Sigmoid colon (tissue), 6 donors: ENCODE measurements at regions not wholly inside any gene's neighbourhood (a gene's known extent, or its start where the extent isn't known, plus 50 kb on each side); places are given as distances from the start of the nearest gene placed in this dataset.

Experiments
- DNase-seq: peaks from one replicate; pipeline ENCODE4 v3.0.0-alpha.2; 2019
- H3K27ac ChIP-seq, 4 donors: fragments of 200-600 bp; sonication (generic); one replicate each; pipeline ENCODE4 v1.5.1; 2016 to 2019; ENCODE audit warnings: mild to moderate bottlenecking in 1 of 4
- H3K27me3 ChIP-seq, 3 donors: fragments of 200-600 bp; sonication (generic); one replicate each; pipeline ENCODE4 v1.5.1; 2019; ENCODE audit warnings: mild to moderate bottlenecking in 1 of 3
- H3K36me3 ChIP-seq, 4 donors: fragments of 200-600 bp; sonication (generic); one replicate each; pipeline ENCODE4 v1.5.1; 2016 to 2019
- H3K4me1 ChIP-seq, 4 donors: fragments of 200-600 bp; sonication (generic); one replicate each; pipeline ENCODE4 v1.5.1; 2017 to 2019
- H3K4me3 ChIP-seq, 4 donors: fragments of 200-600 bp; sonication (generic); one replicate each; pipeline ENCODE4 v1.5.1; 2017 to 2019; ENCODE audit warnings: mild to moderate bottlenecking in 2 of 4, moderate library complexity in 1 of 4
- H3K9me3 ChIP-seq, 4 donors: fragments of 200-600 bp in 3 of 4; sonication (generic) in 3 of 4; one replicate each; pipeline versions ENCODE4 v1.5.1 to v1.6.1; 2013 to 2019
- CTCF ChIP-seq, 4 experiments: fragments of 450-650 bp in 3 of 4; fragments of 200-600 bp in 1 of 4; IDR thresholded peaks; one replicate each; pipeline ENCODE4 v1.5.1; 2016 to 2019; ENCODE audit warnings: antibody characterized with exemption in 4 of 4, mild to moderate bottlenecking in 3 of 4, moderate library complexity in 2 of 4
- EP300 ChIP-seq, 4 donors: sonication (generic); formaldehyde crosslinking; IDR thresholded peaks; one replicate each; pipeline ENCODE4 v1.6.1; 2017; ENCODE audit warnings: antibody characterized with exemption in 4 of 4
- POLR2A ChIP-seq, 2 donors: fragments of 450-650 bp; IDR thresholded peaks; one replicate each; pipeline ENCODE4 v1.6.1; 2016; ENCODE audit warnings: antibody characterized with exemption in 2 of 2, mild to moderate bottlenecking in 2 of 2, moderate library complexity in 2 of 2
- POLR2AphosphoS5 ChIP-seq, 4 donors: sonication (generic); formaldehyde crosslinking; IDR thresholded peaks; one replicate each; pipeline ENCODE4 v1.6.1; 2017; ENCODE audit warnings: antibody characterized with exemption in 4 of 4
- WGBS, 2 donors: extraction: QIAGEN DNeasy Blood & Tissue Kit; methylation state at CpG; one replicate each; pipeline ENCODE4 v1.1.7; 2013; 5-methylcytosine and 5-hydroxymethylcytosine counted together
- intact Hi-C: fragments of 100-400 bp; cut with DNase I; formaldehyde crosslinking; loops from one replicate; pipeline ENCODE4 v1.15.1; 2023
- donor health status: healthy with polysubstance abuse.
- donor health status: healthy.

GRCh38 chr5:99694884-99695283, 766.1 kb upstream of the CHD1 start:
- Histone ChIP-seq H3K36me3 (no peaks in the 10 kb centered on the region), H3K9me3 (no peaks in the 10 kb centered on the region), H3K27ac (no peak overlapping the region), H3K4me3 (no peak overlapping the region), H3K4me1 (no peaks in the 10 kb centered on the region), H3K27me3 (no peaks in the 10 kb centered on the region)
- TF ChIP-seq POLR2AphosphoS5 (IDR thresholded peaks at IDR 0.05): no peak
- no peak for TF ChIP-seq EP300 (IDR thresholded peaks at IDR 0.05)
- TF ChIP-seq POLR2A (IDR thresholded peaks at IDR 0.05): no peak
- no peak for TF ChIP-seq CTCF (IDR thresholded peaks at IDR 0.05)
- intact Hi-C loops: no loop called here
- WGBS, 2 donors: 91% methylated on average over 10 of the region's 10 CpGs
- DNase-seq: peak; percentile 51

- no peaks in the 10 kb centered on the region for H3K36me3 ChIP-seq
- no peaks in the 10 kb centered on the region for H3K4me1 ChIP-seq
- no peak for DNase-seq
- no peak overlapping the region for H3K4me3 ChIP-seq
- intact Hi-C loops: no loop called here
- H3K9me3 ChIP-seq: no peaks in the 10 kb centered on the region
- WGBS, 2 donors: 63 to 76% methylated on average over 7 of the region's 7 CpGs
- TF ChIP-seq EP300 (IDR thresholded peaks at IDR 0.05): no peak
- TF ChIP-seq CTCF (IDR thresholded peaks at IDR 0.05): no peak
- TF ChIP-seq POLR2A (IDR thresholded peaks at IDR 0.05): no peak
- no peak for TF ChIP-seq POLR2AphosphoS5 (IDR thresholded peaks at IDR 0.05)
- no peaks in the 10 kb centered on the region for H3K27me3 ChIP-seq
- no peak overlapping the region for H3K27ac ChIP-seq
Observed at GRCh38 chr5:99686538-99686937, 757.7 kb upstream of the CHD1 start.

GRCh38 chr5:99675974-99676373, 747.2 kb upstream of the CHD1 start:
- no peak for DNase-seq
- H3K27ac ChIP-seq: no peak overlapping the region
- H3K36me3 ChIP-seq: no peaks in the 10 kb centered on the region
- WGBS, 2 donors: 77 to 81% methylated on average over 6 of the region's 6 CpGs
- no peaks in the 10 kb centered on the region for H3K27me3 ChIP-seq
- H3K4me1 ChIP-seq: no peaks in the 10 kb centered on the region
- intact Hi-C loops: no loop called here
- no peak overlapping the region for H3K4me3 ChIP-seq
- no peaks in the 10 kb centered on the region for H3K9me3 ChIP-seq
- TF ChIP-seq CTCF (IDR thresholded peaks at IDR 0.05) (no peak), POLR2A (IDR thresholded peaks at IDR 0.05) (no peak), EP300 (IDR thresholded peaks at IDR 0.05) (no peak), POLR2AphosphoS5 (IDR thresholded peaks at IDR 0.05) (no peak)

- Histone ChIP-seq H3K27ac (no peak overlapping the region), H3K4me1 (no peaks in the 10 kb centered on the region), H3K9me3 (no peaks in the 10 kb centered on the region), H3K4me3 (no peak overlapping the region), H3K36me3 (no peaks in the 10 kb centered on the region), H3K27me3 (no peaks in the 10 kb centered on the region)
- no peak for DNase-seq
- intact Hi-C loops: no loop called here
- 65 to 90% methylated on average over 1 of the region's 1 CpG for WGBS, 2 donors
- TF ChIP-seq POLR2AphosphoS5 (IDR thresholded peaks at IDR 0.05): no peak
- TF ChIP-seq POLR2A (IDR thresholded peaks at IDR 0.05): no peak
- TF ChIP-seq CTCF (IDR thresholded peaks at IDR 0.05): no peak
- TF ChIP-seq EP300 (IDR thresholded peaks at IDR 0.05): no peak
Observed at GRCh38 chr5:99674101-99674500, 745.3 kb upstream of the CHD1 start.

- TF ChIP-seq CTCF (IDR thresholded peaks at IDR 0.05) (no peak), POLR2A (IDR thresholded peaks at IDR 0.05) (no peak), EP300 (IDR thresholded peaks at IDR 0.05) (no peak), POLR2AphosphoS5 (IDR thresholded peaks at IDR 0.05) (no peak)
- H3K27me3 ChIP-seq: no peaks in the 10 kb centered on the region
- no peak overlapping the region for H3K4me3 ChIP-seq
- no peak overlapping the region for H3K27ac ChIP-seq
- no peaks in the 10 kb centered on the region for H3K36me3 ChIP-seq
- H3K9me3 ChIP-seq: no peaks in the 10 kb centered on the region
- no peaks in the 10 kb centered on the region for H3K4me1 ChIP-seq
- intact Hi-C loops: no loop called here
- no peak for DNase-seq
Observed at GRCh38 chr5:99664972-99665371, 736.2 kb upstream of the CHD1 start.
